ENCODE measurements at regions not wholly inside any gene's neighbourhood (a gene's known extent, or its start where the extent isn't known, plus 50 kb on each side); places are given as distances from the start of the nearest gene placed in this dataset.

- no peak for TF ChIP-seq CTCF (IDR thresholded peaks at IDR 0.05; ENCODE audit: low read depth, low read length, poor library complexity, severe bottlenecking)
- no peak for TF ChIP-seq EZH2phosphoT487 (IDR thresholded peaks at IDR 0.05; ENCODE audit: borderline replicate concordance, low read length)
Observed at GRCh38 chr5:121151534-121151933, 687.4 kb downstream of the PRR16 start.
